Stomach smooth muscle (tissue), 2 donors: ENCODE measurements at regions not wholly inside any gene's neighbourhood (a gene's known extent, or its start where the extent isn't known, plus 50 kb on each side); places are given as distances from the start of the nearest gene placed in this dataset.

ENCODE experiments used
- H3K27ac ChIP-seq: one replicate; pipeline ENCODE4 v1.7.0; 2013; ENCODE audit warnings: mild to moderate bottlenecking, low read length, inconsistent platforms
- H3K27me3 ChIP-seq, 2 donors: one replicate each; pipeline ENCODE4 v1.7.0; 2013; ENCODE audit warnings: low read length in 2 of 2; ENCODE audit not compliant: insufficient read depth in 2 of 2, control insufficient read depth in 1 of 2
- H3K36me3 ChIP-seq, 2 donors: one replicate each; pipeline ENCODE4 v1.7.0; 2013; ENCODE audit warnings: low read length in 2 of 2; ENCODE audit not compliant: control insufficient read depth in 2 of 2, insufficient read depth in 2 of 2
- H3K4me1 ChIP-seq: one replicate; pipeline ENCODE4 v1.7.0; 2013; ENCODE audit warnings: low read length; ENCODE audit not compliant: control insufficient read depth, insufficient read depth
- H3K4me3 ChIP-seq, 2 donors: one replicate each; pipeline ENCODE4 v1.7.0; 2013; ENCODE audit warnings: low read length in 2 of 2
- H3K9ac ChIP-seq, 2 donors: one replicate each; pipeline ENCODE4 v1.7.0; 2013; ENCODE audit warnings: low read length in 2 of 2, mild to moderate bottlenecking in 1 of 2
- H3K9me3 ChIP-seq, 2 donors: one replicate each; pipeline ENCODE4 v1.7.0; 2013; ENCODE audit warnings: low read length in 2 of 2; ENCODE audit not compliant: control insufficient read depth in 2 of 2
- donor health status: healthy.
- donor health status: Pancreatic carcinoma.

DNA sequence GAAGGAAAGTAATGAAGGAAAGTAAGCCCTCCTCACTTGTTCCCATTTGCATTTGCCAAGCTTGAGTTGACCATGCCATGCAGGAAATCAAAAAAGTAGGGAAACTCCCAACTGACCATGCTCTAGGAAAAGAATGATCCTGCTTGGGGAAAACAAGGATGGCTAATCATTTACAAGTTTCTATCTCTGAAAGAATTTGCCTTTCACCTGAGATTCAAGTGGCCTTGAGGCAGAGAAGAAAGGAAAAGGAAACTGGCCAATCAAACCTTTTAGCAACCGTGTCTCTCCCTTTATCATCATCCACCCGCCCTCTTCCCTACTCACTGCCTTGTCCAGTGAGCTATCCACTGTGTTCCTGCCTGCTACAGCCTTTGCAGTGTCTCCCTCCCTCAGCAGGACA is 757.2 kb upstream of the SOX9 start:
- Histone ChIP-seq H3K9me3 (no peaks in the 10 kb centered on the region), H3K27ac (no peak overlapping the region), H3K4me3 (no peak overlapping the region), H3K27me3 (no peaks in the 10 kb centered on the region), H3K4me1 (no peaks in the 10 kb centered on the region), H3K9ac (no peak overlapping the region), H3K36me3 (no peaks in the 10 kb centered on the region)

GRCh38 chr17:71371809-71372208 is 749.0 kb upstream of the SOX9 start:
- no peak overlapping the region for H3K9ac ChIP-seq
- H3K36me3 ChIP-seq: no peaks in the 10 kb centered on the region
- H3K4me3 ChIP-seq: no peak overlapping the region
- no peaks in the 10 kb centered on the region for H3K9me3 ChIP-seq
- no peaks in the 10 kb centered on the region for H3K27me3 ChIP-seq
- no peaks in the 10 kb centered on the region for H3K4me1 ChIP-seq
- no peak overlapping the region for H3K27ac ChIP-seq

- Histone ChIP-seq H3K4me3 (no peak overlapping the region), H3K36me3 (no peaks in the 10 kb centered on the region), H3K27ac (no peak overlapping the region), H3K27me3 (no peaks in the 10 kb centered on the region), H3K9me3 (no peaks in the 10 kb centered on the region), H3K4me1 (no peaks in the 10 kb centered on the region), H3K9ac (no peak overlapping the region)
These were observed 744.9 kb upstream of the SOX9 start for GRCh38 chr17:71375948-71376347.

DNA sequence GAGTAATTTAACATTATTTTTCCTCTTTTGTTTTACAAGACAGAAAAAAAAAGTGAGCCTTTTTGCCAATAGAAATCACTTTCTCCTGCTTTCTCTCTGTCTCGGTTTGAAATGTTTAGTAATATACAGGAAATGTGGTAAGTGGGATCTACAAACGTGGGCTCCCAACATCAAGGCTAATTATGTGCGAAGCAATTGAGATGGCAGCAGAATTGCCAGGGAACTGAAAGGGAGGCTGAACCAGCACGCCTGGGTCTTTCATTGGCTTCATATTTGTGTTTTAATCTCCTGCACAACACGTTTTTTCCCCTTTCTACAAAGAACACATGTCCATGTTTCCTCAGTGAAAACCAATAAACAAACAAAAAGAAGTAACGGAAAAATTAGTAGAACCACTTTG is 743.9 kb upstream of the SOX9 start:
- no peak overlapping the region for H3K9ac ChIP-seq
- no peaks in the 10 kb centered on the region for H3K36me3 ChIP-seq
- H3K4me1 ChIP-seq: no peaks in the 10 kb centered on the region
- H3K27me3 ChIP-seq: no peaks in the 10 kb centered on the region
- H3K9me3 ChIP-seq: no peaks in the 10 kb centered on the region
- H3K4me3 ChIP-seq: no peak overlapping the region
- H3K27ac ChIP-seq: no peak overlapping the region

DNA sequence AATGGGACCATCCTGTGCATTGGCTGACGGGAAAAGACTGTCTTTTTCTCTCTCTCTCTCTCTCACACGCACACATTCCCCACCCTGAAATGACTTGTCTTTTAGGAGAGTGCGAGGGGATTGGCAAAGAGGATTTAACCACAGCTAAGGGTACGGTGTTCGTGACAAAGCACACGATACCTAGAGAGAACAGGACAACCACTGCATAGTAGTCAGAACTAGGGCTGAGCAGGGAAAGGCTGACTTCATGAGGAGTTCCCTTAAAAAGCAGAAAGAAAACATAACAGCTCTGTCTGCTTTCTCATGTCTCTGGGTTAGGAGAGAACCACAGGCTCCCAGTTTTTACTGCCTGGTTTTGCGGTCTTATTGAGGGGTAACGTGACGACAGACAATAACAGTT is 742.8 kb upstream of the SOX9 start:
- Histone ChIP-seq H3K9ac (no peak overlapping the region), H3K36me3 (no peaks in the 10 kb centered on the region), H3K4me1 (no peaks in the 10 kb centered on the region), H3K4me3 (no peak overlapping the region), H3K27ac (no peak overlapping the region), H3K27me3 (no peaks in the 10 kb centered on the region), H3K9me3 (no peaks in the 10 kb centered on the region)

DNA sequence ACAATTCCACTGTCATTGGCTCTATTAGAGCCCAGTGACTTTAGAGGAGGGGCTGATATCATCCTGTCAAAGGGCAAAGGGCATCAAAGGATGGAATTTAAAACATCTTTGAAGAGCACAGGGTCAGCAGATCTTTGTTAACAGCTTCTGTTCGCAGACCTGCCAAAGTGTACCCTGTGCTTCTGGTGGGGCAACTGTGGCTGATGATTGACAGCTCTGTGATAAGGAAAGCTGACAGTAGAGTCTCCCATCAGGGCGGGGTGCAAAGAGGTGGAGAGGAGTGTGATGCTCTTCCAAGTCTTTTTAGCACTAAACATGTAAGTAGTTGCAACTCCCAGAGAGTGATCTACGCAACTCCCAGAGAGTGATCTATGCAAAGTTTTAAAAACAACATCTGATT is 742.1 kb upstream of the SOX9 start:
- H3K36me3 ChIP-seq: no peaks in the 10 kb centered on the region
- no peak overlapping the region for H3K4me3 ChIP-seq
- no peak overlapping the region for H3K27ac ChIP-seq
- H3K9ac ChIP-seq: no peak overlapping the region
- H3K9me3 ChIP-seq: no peaks in the 10 kb centered on the region
- no peaks in the 10 kb centered on the region for H3K4me1 ChIP-seq
- no peaks in the 10 kb centered on the region for H3K27me3 ChIP-seq

DNA sequence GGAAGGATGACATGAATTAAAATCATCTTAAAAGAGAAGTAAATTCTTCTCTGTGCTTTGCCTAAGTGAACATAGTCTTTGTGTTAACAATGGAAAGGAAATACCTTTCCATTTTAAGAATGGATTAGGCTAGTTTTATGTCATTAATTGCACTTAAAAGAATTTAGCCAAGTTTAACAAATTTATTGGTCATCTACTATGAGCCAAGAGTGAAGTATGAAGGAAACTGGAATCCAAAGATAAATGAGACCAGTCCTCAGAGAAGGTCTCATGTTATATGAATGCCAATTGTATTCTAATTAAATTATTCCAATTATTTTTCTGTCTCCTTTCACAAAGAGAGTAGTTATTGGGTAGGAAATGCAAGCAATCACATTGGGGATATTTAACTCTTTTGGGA is 741.3 kb upstream of the SOX9 start:
- no peaks in the 10 kb centered on the region for H3K4me1 ChIP-seq
- H3K36me3 ChIP-seq: no peaks in the 10 kb centered on the region
- H3K27me3 ChIP-seq: no peaks in the 10 kb centered on the region
- no peak overlapping the region for H3K9ac ChIP-seq
- H3K4me3 ChIP-seq: no peak overlapping the region
- no peak overlapping the region for H3K27ac ChIP-seq
- H3K9me3 ChIP-seq: no peaks in the 10 kb centered on the region

DNA sequence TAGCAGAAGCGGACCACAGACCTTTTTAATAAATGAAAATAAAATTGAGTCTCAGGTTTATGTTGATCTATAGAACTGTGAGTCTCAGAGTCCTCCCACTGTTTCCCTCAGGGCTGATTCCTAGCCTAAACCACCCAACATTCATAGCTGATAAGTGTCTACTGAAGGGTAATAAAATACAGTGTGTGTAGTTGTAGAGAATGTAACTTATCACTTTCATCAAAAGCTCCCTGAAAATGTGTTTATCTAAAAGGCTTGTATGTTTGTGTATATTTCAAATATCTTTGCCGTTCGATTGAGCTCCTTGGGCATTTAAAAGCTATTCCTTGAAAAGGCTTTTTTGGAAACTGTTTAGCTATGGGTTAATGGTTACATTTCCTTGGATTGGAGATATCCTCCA is 740.3 kb upstream of the SOX9 start:
- H3K4me3 ChIP-seq: no peak overlapping the region

GRCh38 chr17:71380936-71381335 is 739.9 kb upstream of the SOX9 start:
- H3K9ac ChIP-seq: no peak overlapping the region
- no peaks in the 10 kb centered on the region for H3K9me3 ChIP-seq
- H3K27me3 ChIP-seq: no peaks in the 10 kb centered on the region
- no peaks in the 10 kb centered on the region for H3K36me3 ChIP-seq
- H3K4me1 ChIP-seq: no peaks in the 10 kb centered on the region
- no peak overlapping the region for H3K4me3 ChIP-seq
- H3K27ac ChIP-seq: no peak overlapping the region

More for the DNA sequence above, 740.3 kb upstream of the SOX9 start:
- Histone ChIP-seq H3K4me1 (no peaks in the 10 kb centered on the region), H3K36me3 (no peaks in the 10 kb centered on the region), H3K27ac (no peak overlapping the region), H3K27me3 (no peaks in the 10 kb centered on the region), H3K9ac (no peak overlapping the region), H3K9me3 (no peaks in the 10 kb centered on the region)

DNA sequence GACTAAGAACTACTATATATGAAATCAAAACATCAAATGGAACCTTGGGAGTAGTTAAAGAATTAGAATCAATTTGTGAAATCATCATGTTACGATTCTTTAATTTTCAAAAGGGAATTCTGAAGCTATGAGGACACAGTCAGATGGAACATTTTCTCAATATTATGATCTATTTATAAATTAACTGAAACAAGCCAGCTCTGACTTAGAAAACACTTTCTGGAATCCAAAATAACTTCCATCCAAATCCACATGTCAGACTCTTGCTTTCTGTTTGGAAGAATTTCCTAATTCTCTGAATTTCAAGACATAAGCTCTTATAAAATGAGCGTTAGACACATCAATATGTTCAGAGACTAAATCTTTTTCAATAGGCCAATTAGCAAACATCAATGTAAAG is 737.7 kb upstream of the SOX9 start:
- Histone ChIP-seq H3K9me3 (no peaks in the 10 kb centered on the region), H3K27ac (no peak overlapping the region), H3K4me3 (no peak overlapping the region), H3K4me1 (no peaks in the 10 kb centered on the region), H3K27me3 (no peaks in the 10 kb centered on the region), H3K9ac (no peak overlapping the region), H3K36me3 (no peaks in the 10 kb centered on the region)

DNA sequence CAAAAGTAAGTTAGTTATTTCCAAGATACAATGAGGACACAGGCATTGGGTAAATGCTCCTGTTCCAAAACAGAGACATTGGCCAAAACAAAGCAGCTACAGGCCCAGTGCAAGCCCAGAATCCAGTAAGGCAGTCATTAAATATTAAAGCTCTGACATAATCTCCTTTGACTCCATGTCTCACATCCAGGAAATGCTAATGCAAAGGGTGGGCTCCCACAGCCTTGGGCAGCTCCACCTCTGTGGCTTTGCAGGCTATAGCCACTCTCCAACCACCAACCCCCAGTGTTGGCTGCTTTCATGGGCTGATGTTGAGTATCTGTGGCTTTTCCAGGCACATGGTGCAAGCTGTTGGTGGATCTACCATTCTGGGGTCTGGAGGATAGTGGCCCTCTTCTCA is 733.4 kb upstream of the SOX9 start:
- Histone ChIP-seq H3K9ac (no peak overlapping the region), H3K4me1 (no peaks in the 10 kb centered on the region), H3K9me3 (no peaks in the 10 kb centered on the region), H3K4me3 (no peak overlapping the region), H3K27me3 (no peaks in the 10 kb centered on the region), H3K27ac (no peak overlapping the region), H3K36me3 (no peaks in the 10 kb centered on the region)
